NCI-H1694 (cell line): ENCODE measurements at regions not wholly inside any gene's neighbourhood (a gene's known extent, or its start where the extent isn't known, plus 50 kb on each side); places are given as distances from the start of the nearest gene placed in this dataset.
"Not testable (repeated sequence)": the region's sequence is repeated elsewhere in the genome, so short reads cannot be mapped to it uniquely, and the experiment has no call there.

ENCODE experiments used
- DNase-seq: peaks from one replicate; lab custom pipeline; 2025; lab: John Stamatoyannopoulos, UW

GRCh38 chr12:84495711-84496110, 416.9 kb downstream of the SLC6A15 start:
- no peak for DNase-seq

- DNase-seq = no peak
These were observed 420.2 kb downstream of the SLC6A15 start for GRCh38 chr12:84492351-84492883.

- no peak for DNase-seq
These were observed 427.8 kb downstream of the SLC6A15 start for GRCh38 chr12:84484798-84485197.

GRCh38 chr12:84480803-84481202, 431.8 kb downstream of the SLC6A15 start:
- DNase-seq = no peak

GRCh38 chr12:84470361-84470760, 442.2 kb downstream of the SLC6A15 start:
- no peak for DNase-seq

- no peak for DNase-seq
These were observed 448.0 kb downstream of the SLC6A15 start for GRCh38 chr12:84464616-84465015.

- DNase-seq = no peak
These were observed 448.7 kb downstream of the SLC6A15 start for GRCh38 chr12:84463741-84464495.

- DNase-seq = no peak
These were observed 457.0 kb downstream of the SLC6A15 start for GRCh38 chr12:84455598-84455997.

GRCh38 chr12:84446478-84446877, 466.1 kb downstream of the SLC6A15 start:
- not testable (repeated sequence) for DNase-seq

- no peak for DNase-seq
These were observed 476.5 kb downstream of the SLC6A15 start for GRCh38 chr12:84436134-84436533.

GRCh38 chr12:84435682-84436081, 476.9 kb downstream of the SLC6A15 start:
- no peak for DNase-seq

- DNase-seq = no peak
These were observed 490.3 kb downstream of the SLC6A15 start for GRCh38 chr12:84422340-84422739.

GRCh38 chr12:84421103-84421502, 491.5 kb downstream of the SLC6A15 start:
- no peak for DNase-seq

GRCh38 chr12:84416626-84417025, 496.0 kb downstream of the SLC6A15 start:
- no peak for DNase-seq

GRCh38 chr12:84415946-84416345, 496.7 kb downstream of the SLC6A15 start:
- no peak for DNase-seq

GRCh38 chr12:84413656-84414055, 498.9 kb downstream of the SLC6A15 start:
- no peak for DNase-seq

GRCh38 chr12:84412226-84412625, 500.4 kb downstream of the SLC6A15 start:
- no peak for DNase-seq

- DNase-seq = no peak
These were observed 501.6 kb downstream of the SLC6A15 start for GRCh38 chr12:84411031-84411430.

- DNase-seq = no peak
These were observed 503.7 kb downstream of the SLC6A15 start for GRCh38 chr12:84408936-84409335.

- DNase-seq = not testable (repeated sequence)
These were observed 505.9 kb downstream of the SLC6A15 start for GRCh38 chr12:84406720-84407119.

GRCh38 chr12:84397846-84398245, 514.8 kb downstream of the SLC6A15 start:
- DNase-seq = no peak

GRCh38 chr12:84397263-84397662, 515.3 kb downstream of the SLC6A15 start:
- DNase-seq = no peak

- DNase-seq = not testable (repeated sequence)
These were observed 521.4 kb downstream of the SLC6A15 start for GRCh38 chr12:84391176-84391575.

- no peak for DNase-seq
These were observed 528.2 kb downstream of the SLC6A15 start for GRCh38 chr12:84384384-84384783.
